Mesodermal cell (in vitro differentiated cells): ENCODE measurements at regions not wholly inside any gene's neighbourhood (a gene's known extent, or its start where the extent isn't known, plus 50 kb on each side); places are given as distances from the start of the nearest gene placed in this dataset.
"Not testable (repeated sequence)": the region's sequence is repeated elsewhere in the genome, so short reads cannot be mapped to it uniquely, and the experiment has no call there.

Source experiments
- H3K27ac ChIP-seq: 2 replicates; pipeline ENCODE4 v1.7.0; 2013; ENCODE audit warnings: mild to moderate bottlenecking, low read depth, low read length, moderate library complexity; ENCODE audit not compliant: severe bottlenecking
- H3K36me3 ChIP-seq: 2 replicates; pipeline ENCODE4 v1.7.1; 2013; ENCODE audit warnings: mild to moderate bottlenecking, low read length, moderate library complexity; ENCODE audit not compliant: control insufficient read depth, insufficient read depth
- H3K4me1 ChIP-seq: one replicate; pipeline ENCODE4 v1.7.1; 2013; ENCODE audit warnings: mild to moderate bottlenecking, low read length; ENCODE audit not compliant: insufficient read depth, control insufficient read depth, poor library complexity, severe bottlenecking
- H3K4me3 ChIP-seq: 2 replicates; pipeline ENCODE4 v1.7.0; 2013; ENCODE audit warnings: low read length, control low read depth, mild to moderate bottlenecking; ENCODE audit not compliant: insufficient read depth, poor library complexity, severe bottlenecking; ENCODE audit errors: extremely low read depth
- H3K9me3 ChIP-seq: 2 replicates; pipeline ENCODE4 v1.7.1; 2013; ENCODE audit warnings: mild to moderate bottlenecking, low read length, moderate library complexity; ENCODE audit not compliant: control insufficient read depth
- WGBS, 2 experiments: methylation state at CpG; one replicate each; pipeline ENCODE4 v1.1.5; 2013; ENCODE audit warnings: missing lambda C conversion rate in 2 of 2; ENCODE audit not compliant: insufficient coverage in 2 of 2; 5-methylcytosine and 5-hydroxymethylcytosine counted together

DNA sequence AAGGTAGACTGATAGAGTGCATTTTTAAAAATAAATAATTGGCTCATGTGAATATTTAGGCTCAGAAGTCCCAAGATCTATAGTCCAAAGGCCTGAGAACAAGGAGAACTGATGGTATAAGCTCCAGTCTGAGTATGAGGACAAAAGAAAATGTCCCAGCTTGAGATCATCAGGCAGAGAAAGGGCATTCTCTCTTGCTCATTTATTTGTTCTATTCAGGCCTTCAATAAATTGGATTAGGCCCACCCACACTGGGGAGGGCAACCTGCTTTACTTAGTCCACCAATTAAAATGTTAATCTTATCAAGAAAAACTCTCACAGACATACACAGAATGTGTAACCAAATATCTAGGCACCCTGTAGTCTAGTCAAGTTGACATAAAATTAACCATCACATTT lies 644.4 kb upstream of the MDGA2 start:
- Histone ChIP-seq H3K9me3 (no peaks in the 10 kb centered on the region), H3K4me1 (peaks cover 4% of the 10 kb centered on the region), H3K4me3 (no peak overlapping the region), H3K27ac (no peak overlapping the region), H3K36me3 (no peaks in the 10 kb centered on the region)

DNA sequence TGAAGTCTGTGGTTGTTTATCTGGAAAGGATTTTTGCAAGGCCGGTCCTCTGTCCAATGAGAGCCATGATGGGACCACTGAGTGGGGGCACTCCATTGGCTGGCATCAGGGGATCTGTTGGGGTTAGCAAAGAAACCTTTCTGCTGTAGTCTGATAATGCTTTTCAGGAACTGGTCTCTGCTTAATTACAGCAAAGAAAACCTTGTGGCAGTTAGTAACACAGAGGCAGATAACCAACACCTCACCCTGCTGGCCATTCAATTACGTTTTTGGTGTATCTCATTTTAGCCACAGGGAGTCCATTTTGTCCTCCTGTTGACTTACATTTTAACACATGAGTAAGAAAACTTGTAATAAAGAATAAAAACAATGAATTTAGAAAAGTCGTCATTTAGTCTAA lies 629.3 kb upstream of the MDGA2 start:
- Histone ChIP-seq H3K27ac (no peak overlapping the region), H3K4me1 (no peaks in the 10 kb centered on the region), H3K4me3 (no peak overlapping the region), H3K9me3 (no peaks in the 10 kb centered on the region), H3K36me3 (no peaks in the 10 kb centered on the region)
- WGBS, 2 experiments = 100% methylated on average over 1 of the region's 3 CpGs

DNA sequence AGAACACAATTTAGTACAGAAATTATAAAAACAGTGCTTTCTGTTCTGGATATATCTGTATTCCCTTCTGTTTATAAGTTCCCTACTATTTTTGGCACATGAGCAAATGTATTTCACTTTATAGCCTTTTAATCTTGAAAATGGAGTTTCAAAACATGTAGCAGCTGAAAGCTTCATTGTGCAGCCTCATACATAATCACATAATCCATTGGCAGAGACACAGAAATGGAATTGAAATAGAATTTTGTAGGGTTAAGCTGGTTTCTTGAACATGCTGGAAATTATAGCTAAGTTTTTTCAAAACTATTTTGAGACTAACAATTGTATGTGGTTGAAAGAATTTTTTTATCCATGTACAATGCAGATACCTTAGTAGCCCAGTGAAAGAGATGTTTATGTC lies 614.3 kb upstream of the MDGA2 start:
- H3K36me3 ChIP-seq = no peaks in the 10 kb centered on the region
- H3K9me3 ChIP-seq = no peaks in the 10 kb centered on the region
- H3K4me3 ChIP-seq = no peak overlapping the region
- no peaks in the 10 kb centered on the region for H3K4me1 ChIP-seq
- H3K27ac ChIP-seq = no peak overlapping the region

DNA sequence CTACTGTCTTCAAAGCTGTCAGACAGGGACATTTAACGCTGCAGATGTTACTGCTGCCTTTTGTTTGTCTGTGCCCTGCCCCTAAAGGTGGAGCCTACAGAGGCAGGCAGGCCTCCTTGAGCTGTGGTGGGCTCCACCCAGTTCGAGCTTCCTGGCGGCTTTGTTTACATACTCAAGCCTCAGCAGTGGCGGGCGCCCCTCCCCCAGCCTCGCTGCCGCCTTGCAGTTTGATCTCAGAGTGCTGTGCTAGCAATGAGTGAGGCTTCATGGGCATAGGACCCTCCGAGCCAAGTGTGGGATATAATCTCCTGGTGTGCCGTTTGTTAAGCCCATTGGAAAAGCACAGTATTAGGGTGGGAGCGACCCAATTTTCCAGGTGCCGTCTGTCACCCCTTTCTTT lies 609.8 kb upstream of the MDGA2 start:
- not testable (repeated sequence) for H3K4me3 ChIP-seq, H3K27ac ChIP-seq, H3K9me3 ChIP-seq, H3K36me3 ChIP-seq, H3K4me1 ChIP-seq
- 85 to 96% methylated on average over 5 to 8 of the region's 11 CpGs for WGBS, 2 experiments

DNA sequence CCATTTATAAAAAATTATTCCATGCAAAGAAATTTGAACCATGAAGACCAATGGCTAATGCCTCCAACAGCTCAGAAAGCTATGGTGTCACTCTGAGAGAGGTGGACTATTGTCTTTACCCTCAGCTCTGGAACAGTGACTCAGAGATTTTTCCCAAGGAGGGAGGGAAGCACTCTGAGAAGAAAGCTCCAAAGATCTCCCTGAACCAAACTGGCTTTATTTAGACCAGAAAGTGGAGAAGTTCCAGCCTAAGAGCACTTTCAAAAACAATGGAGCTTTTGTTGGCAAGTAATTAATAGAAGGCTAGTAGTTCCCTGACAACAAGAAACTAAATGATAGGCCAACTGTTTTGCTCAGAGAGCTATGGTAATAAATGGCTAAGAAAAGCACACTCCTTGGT lies 599.9 kb upstream of the MDGA2 start:
- H3K36me3 ChIP-seq = no peaks in the 10 kb centered on the region
- H3K9me3 ChIP-seq = no peaks in the 10 kb centered on the region
- peak overlapping the region; percentile 3 for H3K27ac ChIP-seq
- peaks cover 9% of the 10 kb centered on the region for H3K4me1 ChIP-seq
- no peak overlapping the region for H3K4me3 ChIP-seq

DNA sequence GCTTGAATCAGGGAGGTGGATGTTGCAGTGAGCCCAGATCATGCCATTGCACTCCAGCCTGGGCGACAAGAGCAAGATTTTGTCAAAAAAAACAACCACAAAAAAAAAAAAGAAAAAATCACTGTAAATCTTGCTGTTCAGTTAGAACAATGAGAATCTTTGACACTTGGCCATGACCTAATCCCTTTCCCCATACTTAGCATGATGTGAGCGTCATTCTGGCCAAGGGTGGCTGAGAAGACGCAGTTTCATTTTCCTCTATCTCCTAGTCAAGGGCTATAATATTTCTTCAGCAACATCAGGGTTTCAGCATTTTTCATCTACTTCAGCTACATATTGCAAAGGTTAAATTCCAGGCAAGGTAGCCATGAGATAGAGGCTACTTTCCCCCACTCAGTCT lies 599.4 kb upstream of the MDGA2 start:
- Histone ChIP-seq H3K4me3 (no peak overlapping the region), H3K4me1 (peaks cover 9% of the 10 kb centered on the region), H3K36me3 (no peaks in the 10 kb centered on the region), H3K9me3 (no peaks in the 10 kb centered on the region), H3K27ac (peak overlapping the region; percentile 3)
- whole genome bisulfite sequencing, 2 experiments = 100% methylated on average over 2 of the region's 3 CpGs

DNA sequence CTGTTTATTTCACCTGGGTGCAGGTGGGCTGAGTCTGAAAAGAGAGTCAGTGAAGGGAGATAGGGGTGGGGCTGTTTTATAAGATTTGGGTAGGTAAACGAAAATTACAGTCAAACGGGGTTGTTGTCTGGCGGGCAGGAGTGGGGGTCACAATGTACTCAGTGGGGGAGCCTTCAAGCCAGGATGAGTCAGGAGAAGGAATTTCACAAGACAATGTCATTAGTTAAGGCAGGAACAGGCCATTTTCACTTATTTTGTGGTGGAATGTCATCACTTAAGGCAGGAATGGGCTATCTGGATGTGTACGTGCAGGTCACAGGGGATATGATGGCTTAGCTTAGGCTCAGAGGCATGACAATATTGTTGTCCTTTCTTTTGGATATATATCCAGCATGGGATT lies 592.5 kb upstream of the MDGA2 start:
- H3K4me3 ChIP-seq, H3K36me3 ChIP-seq, H3K9me3 ChIP-seq, H3K27ac ChIP-seq: not testable (repeated sequence)
- WGBS, 2 experiments = 19 to 32% methylated on average over 3 to 4 of the region's 4 CpGs
- H3K4me1 ChIP-seq = peaks cover 10% of the 10 kb centered on the region

DNA sequence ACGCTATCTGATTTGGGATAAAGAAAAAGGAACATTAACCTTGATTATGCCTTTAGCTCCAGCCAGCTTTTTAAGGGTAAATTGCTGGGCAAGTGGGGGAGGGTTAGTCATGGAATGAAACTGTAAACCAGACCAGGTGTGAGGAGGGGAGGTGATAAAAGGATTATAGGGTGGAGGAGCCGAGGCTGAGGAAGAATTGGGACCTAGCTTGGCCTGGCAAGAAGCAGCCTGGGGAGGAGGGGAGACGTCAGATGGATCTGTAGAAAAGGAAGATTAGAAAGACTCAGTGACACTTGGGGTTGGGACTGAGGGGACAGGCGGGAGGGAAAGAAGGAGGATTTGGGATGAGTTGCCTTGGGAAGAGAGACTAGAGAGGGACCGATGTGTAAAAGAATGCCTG lies 590.8 kb upstream of the MDGA2 start:
- H3K4me3 ChIP-seq, H3K9me3 ChIP-seq, H3K36me3 ChIP-seq, H3K27ac ChIP-seq: not testable (repeated sequence)
- peaks cover 10% of the 10 kb centered on the region for H3K4me1 ChIP-seq
- 32 to 47% methylated on average over 3 of the region's 5 CpGs for WGBS, 2 experiments

DNA sequence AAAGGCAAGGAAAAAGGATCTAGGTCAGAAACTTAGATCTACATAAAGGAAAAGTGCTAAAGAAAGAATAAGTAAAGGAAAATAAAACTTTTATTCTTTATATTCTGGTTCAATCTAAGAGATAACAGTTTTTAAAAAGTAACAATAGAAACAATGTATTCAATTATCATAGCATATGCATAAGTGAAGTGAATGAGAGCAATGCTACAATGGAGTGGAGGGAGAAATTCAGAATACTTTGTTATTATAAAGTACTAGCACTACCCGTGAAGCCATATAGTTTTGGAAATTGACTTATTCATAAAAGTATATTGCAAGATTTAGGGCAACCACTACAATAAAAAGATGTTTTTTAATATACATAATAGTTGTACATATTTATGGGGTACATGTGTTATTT lies 586.0 kb upstream of the MDGA2 start:
- H3K36me3 ChIP-seq = no peaks in the 10 kb centered on the region
- no peaks in the 10 kb centered on the region for H3K4me1 ChIP-seq
- H3K27ac ChIP-seq = no peak overlapping the region
- WGBS, 2 experiments = no CpG with 5 or more reads among the region's 1 CpG
- no peaks in the 10 kb centered on the region for H3K9me3 ChIP-seq
- H3K4me3 ChIP-seq = no peak overlapping the region

DNA sequence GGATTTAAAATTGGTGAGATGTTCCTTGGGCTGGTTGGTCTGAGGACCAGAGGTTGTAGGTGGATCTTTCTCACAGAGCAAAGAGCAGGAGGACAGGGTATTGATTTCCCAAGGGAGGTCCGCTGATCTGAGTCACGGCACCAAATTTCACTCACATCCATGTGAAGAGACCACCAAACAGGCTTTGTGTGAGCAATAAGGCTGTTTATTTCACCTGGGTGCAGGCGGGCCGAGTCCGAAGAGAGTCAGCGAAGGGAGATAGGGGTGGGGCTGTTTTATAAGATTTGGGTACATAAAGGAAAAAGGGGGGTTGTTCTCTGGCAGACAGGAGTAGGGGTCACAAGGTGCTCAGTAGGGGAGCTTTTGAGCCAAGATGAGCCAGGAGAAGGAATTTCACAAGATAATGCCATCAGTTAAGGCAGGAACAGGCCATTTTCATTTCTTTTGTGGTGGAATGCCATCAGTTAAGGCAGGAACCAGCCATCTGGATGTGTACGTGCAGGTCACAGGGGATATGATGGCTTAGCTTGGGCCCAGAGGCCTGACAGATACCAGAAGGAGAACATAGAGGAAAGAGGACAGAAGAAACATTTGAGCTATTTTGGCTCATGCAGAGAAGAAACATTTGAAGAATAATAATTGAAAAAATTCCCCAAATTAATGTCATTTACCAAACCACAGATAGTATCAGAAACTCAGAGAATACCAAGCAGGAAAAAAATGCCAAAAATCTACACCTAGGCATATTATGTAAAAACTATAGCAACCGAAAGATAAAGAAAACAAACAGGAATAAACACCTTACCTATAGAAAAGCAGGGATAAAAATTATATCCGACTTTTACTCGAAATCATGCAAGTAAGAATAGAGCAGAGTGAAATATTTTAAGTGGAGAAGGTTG lies 585.2 kb upstream of the MDGA2 start:
- not testable (repeated sequence) for H3K27ac ChIP-seq
- WGBS, 2 experiments = 76 to 86% methylated on average over 4 to 7 of the region's 10 CpGs

DNA sequence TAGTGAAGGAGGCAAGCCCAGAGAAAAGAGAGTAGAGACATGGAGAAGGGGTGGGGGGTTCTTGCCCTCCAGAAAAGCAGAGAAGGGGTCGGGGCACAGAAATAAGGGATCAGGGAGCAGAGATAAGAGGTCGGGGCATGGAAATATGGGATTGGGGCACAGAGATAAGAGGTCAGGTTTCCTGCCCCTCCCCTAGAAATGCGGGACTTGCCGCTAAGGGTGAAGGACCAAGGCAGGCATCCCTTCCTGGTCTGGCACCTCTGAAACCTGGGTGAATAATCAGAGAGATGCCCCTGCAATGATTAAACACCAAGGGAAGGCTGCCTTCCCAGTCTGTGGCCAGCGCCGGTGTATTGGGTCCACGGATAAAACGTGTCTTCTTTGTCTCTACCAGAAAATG lies 584.5 kb upstream of the MDGA2 start:
- 69 to 98% methylated on average over 6 of the region's 8 CpGs for WGBS, 2 experiments

More for the DNA sequence above, 585.2 kb upstream of the MDGA2 start:
- not testable (repeated sequence) for H3K4me3 ChIP-seq, H3K36me3 ChIP-seq, H3K4me1 ChIP-seq, H3K9me3 ChIP-seq

More for the DNA sequence above, 584.5 kb upstream of the MDGA2 start:
- not testable (repeated sequence) for H3K9me3 ChIP-seq, H3K36me3 ChIP-seq, H3K27ac ChIP-seq, H3K4me3 ChIP-seq, H3K4me1 ChIP-seq
